SK-N-SH treated with all-trans-retinoic acid at 6 μM for 48 hours (cell line): ENCODE measurements at regions not wholly inside any gene's neighbourhood (a gene's known extent, or its start where the extent isn't known, plus 50 kb on each side); places are given as distances from the start of the nearest gene placed in this dataset.

Experiments used
- ATAC-seq: fragments of 200-7000 bp; cut with Tn5 transposase; 3 replicates; pipeline ENCODE4 v1.9.1; 2020; ENCODE audit warnings: mild to moderate bottlenecking, moderate library complexity
- ARNTL ChIP-seq: fragments of 450-650 bp; formaldehyde crosslinking; IDR thresholded peaks from 2 replicates; pipeline ENCODE4 v1.5.0; 2020; ENCODE audit warnings: low read depth, mild to moderate bottlenecking, moderate library complexity, borderline replicate concordance
- BACH2 ChIP-seq: fragments of 250-450 bp; sonication (Bioruptor Pico); IDR thresholded peaks from 2 replicates; pipeline ENCODE4 v1.9.0; 2021; ENCODE audit warnings: mild to moderate bottlenecking, borderline replicate concordance
- CREB5 ChIP-seq: fragments of 250-450 bp; sonication (Bioruptor Pico); IDR thresholded peaks from 2 replicates; pipeline ENCODE4 v1.5.1; 2020; ENCODE audit warnings: low read depth, mild to moderate bottlenecking, moderate library complexity
- CSDC2 ChIP-seq: fragments of 250-450 bp; sonication (Bioruptor Pico); IDR thresholded peaks from 2 replicates; pipeline ENCODE4 v1.5.0; 2020; ENCODE audit warnings: mild to moderate bottlenecking, moderate library complexity
- CSRNP3 ChIP-seq: fragments of 250-450 bp; sonication (Bioruptor Pico); IDR thresholded peaks from 2 replicates; pipeline ENCODE4 v1.5.1; 2021; ENCODE audit warnings: mild to moderate bottlenecking, moderate library complexity
- ESRRG ChIP-seq: fragments of 250-450 bp; sonication (Bioruptor Pico); IDR thresholded peaks from 2 replicates; pipeline ENCODE4 v1.6.1; 2021; ENCODE audit warnings: mild to moderate bottlenecking
- GLIS3 ChIP-seq: fragments of 250-450 bp; sonication (Bioruptor Pico); IDR thresholded peaks from 2 replicates; pipeline ENCODE4 v1.5.0; 2020; ENCODE audit warnings: mild to moderate bottlenecking, moderate library complexity
- ISL1 ChIP-seq: fragments of 250-450 bp; sonication (Bioruptor Pico); IDR thresholded peaks from 2 replicates; pipeline ENCODE4 v2.1.2; 2022; ENCODE audit warnings: mild to moderate bottlenecking, moderate library complexity
- PATZ1 ChIP-seq: fragments of 250-450 bp; sonication (Bioruptor Pico); IDR thresholded peaks from 2 replicates; pipeline ENCODE4 v1.8.0; 2020; ENCODE audit warnings: mild to moderate bottlenecking, moderate library complexity, borderline replicate concordance
- PPARA ChIP-seq: fragments of 250-450 bp; sonication (Bioruptor Pico); IDR thresholded peaks from 2 replicates; pipeline ENCODE4 v1.5.0; 2020; ENCODE audit warnings: mild to moderate bottlenecking, borderline replicate concordance
- RARB ChIP-seq: fragments of 250-450 bp; sonication (Bioruptor Pico); IDR thresholded peaks from 2 replicates; pipeline ENCODE4 v1.8.0; 2021; ENCODE audit warnings: mild to moderate bottlenecking, moderate library complexity
- SNAI2 ChIP-seq: fragments of 250-450 bp; sonication (Bioruptor Pico); IDR thresholded peaks from 2 replicates; pipeline ENCODE4 v1.5.0; 2020; ENCODE audit warnings: mild to moderate bottlenecking, moderate library complexity
- TCF4 ChIP-seq: fragments of 250-450 bp; sonication (Bioruptor Pico); IDR thresholded peaks from 2 replicates; pipeline ENCODE4 v1.8.0; 2021; ENCODE audit warnings: mild to moderate bottlenecking, moderate library complexity, borderline replicate concordance
- TOX ChIP-seq: fragments of 250-450 bp; sonication (Bioruptor Pico); IDR thresholded peaks from 2 replicates; pipeline ENCODE4 v1.8.0; 2021; ENCODE audit warnings: mild to moderate bottlenecking, moderate library complexity, borderline replicate concordance
- TSHZ2 ChIP-seq: fragments of 250-450 bp; sonication (Bioruptor Pico); IDR thresholded peaks from 2 replicates; pipeline ENCODE4 v1.5.0; 2020; ENCODE audit warnings: mild to moderate bottlenecking, moderate library complexity
- ZC3H10 ChIP-seq: fragments of 250-450 bp; sonication (Bioruptor Pico); IDR thresholded peaks from 2 replicates; pipeline ENCODE4 v1.5.1; 2021; ENCODE audit warnings: mild to moderate bottlenecking, moderate library complexity
- ZFP3 ChIP-seq: fragments of 250-450 bp; sonication (Bioruptor Pico); IDR thresholded peaks from 2 replicates; pipeline ENCODE4 v1.5.0; 2020; ENCODE audit warnings: mild to moderate bottlenecking, moderate library complexity
- ZFP30 ChIP-seq: fragments of 450-650 bp; formaldehyde crosslinking; IDR thresholded peaks from 2 replicates; pipeline ENCODE4 v1.5.0; 2022; ENCODE audit warnings: mild to moderate bottlenecking, moderate library complexity
- ZNF565 ChIP-seq: fragments of 450-650 bp; formaldehyde crosslinking; conservative IDR thresholded peaks from 2 replicates; pipeline ENCODE4 v1.5.0; 2020; ENCODE audit warnings: low read depth, mild to moderate bottlenecking, moderate library complexity
- ZNF70 ChIP-seq: fragments of 450-650 bp; formaldehyde crosslinking; IDR thresholded peaks from 2 replicates; pipeline ENCODE4 v1.5.0; 2020; ENCODE audit warnings: mild to moderate bottlenecking, moderate library complexity
- ZNF8 ChIP-seq: fragments of 450-650 bp; formaldehyde crosslinking; IDR thresholded peaks from 2 replicates; pipeline ENCODE4 v1.5.0; 2020; ENCODE audit warnings: mild to moderate bottlenecking, moderate library complexity

- TF ChIP-seq ZNF8 (no peak), SNAI2 (CRISPR knock-in tag) (no peak), CSDC2 (CRISPR knock-in tag) (no peak), PATZ1 (CRISPR knock-in tag) (no peak), ARNTL (CRISPR knock-in tag) (no peak), ZFP30 (CRISPR knock-in tag) (no peak), TSHZ2 (CRISPR knock-in tag) (no peak), ZNF565 (CRISPR knock-in tag) (no peak), CSRNP3 (CRISPR knock-in tag) (no peak), RARB (no peak)
- ATAC-seq: no peak
Measured at GRCh38 chr22:22770881-22771280, 116.7 kb upstream of the IGLL5 start.

GRCh38 chr22:22771696-22772377 lies 115.8 kb upstream of the IGLL5 start:
- TF ChIP-seq ZC3H10 (CRISPR knock-in tag) (no peak), ZNF70 (CRISPR knock-in tag) (no peak), PPARA (CRISPR knock-in tag) (no peak), ZFP30 (CRISPR knock-in tag) (no peak), CSRNP3 (CRISPR knock-in tag) (no peak)
- no peak for ATAC-seq

- no peak for ATAC-seq
- TF ChIP-seq TSHZ2 (CRISPR knock-in tag) (no peak), ISL1 (no peak), TCF4 (CRISPR knock-in tag) (no peak), ZFP30 (CRISPR knock-in tag) (no peak), ZFP3 (CRISPR knock-in tag) (no peak), BACH2 (no peak), CSRNP3 (CRISPR knock-in tag) (no peak), GLIS3 (CRISPR knock-in tag) (no peak), CREB5 (CRISPR knock-in tag) (no peak), PATZ1 (CRISPR knock-in tag) (no peak), ZNF8 (no peak), PPARA (CRISPR knock-in tag) (no peak), ZNF70 (CRISPR knock-in tag) (no peak), CSDC2 (CRISPR knock-in tag) (no peak), TOX (CRISPR knock-in tag) (no peak), ESRRG (CRISPR knock-in tag) (no peak)
Measured at GRCh38 chr22:22772396-22772795, 115.2 kb upstream of the IGLL5 start.
